ENCODE measurements at regions not wholly inside any gene's neighbourhood (a gene's known extent, or its start where the extent isn't known, plus 50 kb on each side); places are given as distances from the start of the nearest gene placed in this dataset.

- TF ChIP-seq CTCF (conservative IDR thresholded peaks at IDR 0.05; ENCODE audit: low read length) (no peak), EZH2phosphoT487 (IDR thresholded peaks at IDR 0.05; ENCODE audit: borderline replicate concordance, low read depth, low read length) (no peak)
Measured at GRCh38 chr10:117878626-117879025, 168.1 kb downstream of the RAB11FIP2 start.
